GM12878 (cell line): ENCODE measurements at regions not wholly inside any gene's neighbourhood (a gene's known extent, or its start where the extent isn't known, plus 50 kb on each side); places are given as distances from the start of the nearest gene placed in this dataset.

Experiments
- ATAC-seq: fragments of 200-7000 bp; cut with Tn5 transposase; 3 replicates; pipeline ENCODE4 v1.9.1; 2020; ENCODE audit warnings: mild to moderate bottlenecking, moderate library complexity
- BruUV-seq: library from RNA; stranded (reverse); fragments of 400-500 nt; replicated peaks from 2 replicates; lab custom pipeline; 2021; lab: Mats Ljungman, UMichigan
- CTCF ChIA-PET: fragments of 300-600 bp; sonication (Branson Sonifier 250); formaldehyde crosslinking; extraction: SDS; loops from one replicate; lab custom pipeline; 2021; ENCODE audit warnings: inconsistent platforms; lab: Yijun Ruan, JAX
- POLR2A ChIA-PET: fragments of 350-600 bp; formaldehyde crosslinking; extraction: SDS; loops from one replicate; lab custom pipeline; 2021; ENCODE audit warnings: inconsistent platforms; lab: Charles Lee
- RAD21 ChIA-PET: fragments of 300-600 bp; sonication (Branson Sonifier 250); formaldehyde crosslinking; loops from one replicate; lab custom pipeline; 2023; ENCODE audit warnings: antibody characterized with exemption; ENCODE audit not compliant: unreplicated experiment; lab: Charles Lee
- SMC1A ChIA-PET: fragments of 300-600 bp; sonication (Branson Sonifier 250); formaldehyde crosslinking; loops from one replicate; lab custom pipeline; 2023; ENCODE audit not compliant: unreplicated experiment, uncharacterized antibody; lab: Charles Lee
- DNase-seq: peaks from one replicate; pipeline ENCODE4 v3.0.0-alpha.2; 2011; ENCODE audit warnings: low read depth, low spot score
- FAIRE-seq: peaks from 3 replicates; lab custom pipeline; 2011; peaks lifted over from hg19 to GRCh38; lab: Jason Lieb, UNC
- H2AFZ ChIP-seq: 2 replicates; pipeline ENCODE4 v1.6.0; 2011; ENCODE audit warnings: low read depth, low read length, control low read depth; ENCODE audit not compliant: control insufficient read depth
- H3K27ac ChIP-seq: 2 replicates; pipeline ENCODE4 v1.5.1; 2011; ENCODE audit warnings: control low read depth; ENCODE audit not compliant: control insufficient read depth, insufficient read depth
- H3K27me3 ChIP-seq, 2 experiments: replicated peaks in 1 of 2; 2 replicates each; pipeline versions ENCODE4 v1.6.0 to v1.6.1; 2011; ENCODE audit warnings: low read length in 1 of 2; ENCODE audit not compliant: control insufficient read depth in 2 of 2, insufficient read depth in 2 of 2
- H3K36me3 ChIP-seq, 2 experiments: 2 replicates each; pipeline ENCODE4 v1.5.1; 2011; ENCODE audit warnings: low read length in 1 of 2; ENCODE audit not compliant: control insufficient read depth in 2 of 2, insufficient read depth in 2 of 2
- H3K4me1 ChIP-seq: 2 replicates; pipeline ENCODE4 v1.6.1; 2011; ENCODE audit warnings: mild to moderate bottlenecking, low read length, moderate library complexity, mixed read lengths; ENCODE audit not compliant: control insufficient read depth, insufficient read depth
- H3K4me2 ChIP-seq: 2 replicates; pipeline ENCODE4 v1.6.0; 2011; ENCODE audit warnings: control low read depth; ENCODE audit not compliant: control insufficient read depth, insufficient read depth
- H3K4me3 ChIP-seq: fragments of 200-600 bp; sonication (generic); 2 replicates; pipeline ENCODE4 v1.5.1; 2016
- H3K79me2 ChIP-seq: 2 replicates; pipeline ENCODE4 v1.6.0; 2011; ENCODE audit warnings: low read length; ENCODE audit not compliant: control insufficient read depth, insufficient read depth
- H3K9ac ChIP-seq: 2 replicates; pipeline ENCODE4 v1.8.0; 2011; ENCODE audit warnings: low read length, control low read depth, mixed read lengths; ENCODE audit not compliant: control insufficient read depth, insufficient read depth
- H3K9me3 ChIP-seq: replicated peaks from 3 replicates; pipeline ENCODE4 v1.5.1; 2011; ENCODE audit warnings: mild to moderate bottlenecking, low read length; ENCODE audit not compliant: control insufficient read depth, insufficient read depth
- H4K20me1 ChIP-seq: 2 replicates; pipeline ENCODE4 v1.6.0; 2011; ENCODE audit not compliant: control insufficient read depth, insufficient read depth
- BMI1 ChIP-seq: fragments of 450-650 bp; IDR thresholded peaks from 2 replicates; pipeline ENCODE4 v1.6.1; 2016; ENCODE audit warnings: mild to moderate bottlenecking, moderate library complexity, borderline replicate concordance
- CEBPZ ChIP-seq: fragments of 150-350 bp; IDR thresholded peaks from 2 replicates; pipeline ENCODE4 v1.6.1; 2016; ENCODE audit warnings: low read depth, low read length
- EZH2 ChIP-seq: IDR thresholded peaks from 2 replicates; pipeline ENCODE4 v1.6.1; 2012; ENCODE audit warnings: low read depth, mild to moderate bottlenecking, control low read depth, inconsistent platforms, low read length, borderline replicate concordance; ENCODE audit not compliant: control insufficient read depth
- SRF ChIP-seq, 2 experiments: IDR thresholded peaks; 2 replicates each; pipeline ENCODE4 v1.6.1; 2011; ENCODE audit warnings: low read depth in 2 of 2, low read length in 2 of 2, mild to moderate bottlenecking in 1 of 2, moderate library complexity in 1 of 2
- WGBS: methylation state at CpG from one replicate; pipeline ENCODE4 v1.1.6; 2016; ENCODE audit warnings: low lambda C conversion rate; ENCODE audit not compliant: insufficient replicate concordance, insufficient coverage; ENCODE audit errors: missing lambda C conversion rate; 5-methylcytosine and 5-hydroxymethylcytosine counted together
- in situ Hi-C: fragments of 300-500 bp; cut with MboI; formaldehyde crosslinking; loops from 9 replicates; pipeline ENCODE4 v1.14.3; 2018; ENCODE audit warnings: mixed read lengths
- intact Hi-C: fragments of 100-400 bp; cut with micrococcal nuclease; formaldehyde crosslinking; loops from one replicate; pipeline ENCODE4 v1.14.2; 2022; ENCODE audit not compliant: unreplicated experiment

GRCh38 chr10:83909001-83909400, 230.3 kb upstream of the GHITM start:
- RAD21 ChIA-PET, result no interaction called here
- POLR2A ChIA-PET, result no interaction called here
- Histone ChIP-seq H3K36me3 (no peaks in the 10 kb centered on the region), H3K9ac (no peak overlapping the region), H3K4me3 (no peak overlapping the region), H3K27me3 (no peaks in the 10 kb centered on the region; a peak in 2 of 4 replicates), H4K20me1 (no peaks in the 10 kb centered on the region; the same call in 1 of the 2 replicates), H2AFZ (no peak overlapping the region), H3K79me2 (no peaks in the 10 kb centered on the region), H3K4me1 (peaks cover 3% of the 10 kb centered on the region; the same call in 1 of the 2 replicates), H3K4me2 (no peak overlapping the region), H3K27ac (no peak overlapping the region), H3K9me3 (no peaks in the 10 kb centered on the region)
- in situ Hi-C loops (no loop called here), intact Hi-C loops (no loop called here)
- no peak for FAIRE-seq
- SMC1A ChIA-PET, result interaction anchor here (1.2 kb wide), 1 partner anchor 108 kb away, joined by 3 read pairs; no protein-coding TSS in a partner anchor
- 15% methylated on average over 7 of the region's 7 CpGs for WGBS
- no TSS peak for BruUV-seq
- DNase-seq, result no peak
- TF ChIP-seq EZH2 (no peak), BMI1 (no peak), SRF (IDR thresholded peaks at IDR 0.05; ENCODE audit: low read depth in 2 of 2, low read length in 2 of 2) (no peak), CEBPZ (no peak)
- no peak for ATAC-seq
- CTCF ChIA-PET, result interaction anchor here (0.6 to 0.9 kb wide), 2 partner anchors 19 to 713 kb away, joined by 3 to 4 read pairs; no protein-coding TSS in a partner anchor
